OCI-LY7 (cell line): ENCODE measurements at regions not wholly inside any gene's neighbourhood (a gene's known extent, or its start where the extent isn't known, plus 50 kb on each side); places are given as distances from the start of the nearest gene placed in this dataset.

ENCODE experiments used
- EZH2phosphoT487 ChIP-seq: fragments of 200-600 bp; sonication (generic); IDR thresholded peaks from 2 replicates; pipeline ENCODE4 v1.6.1; 2018; ENCODE audit warnings: low read depth, borderline replicate concordance, mild to moderate bottlenecking, mixed run types, antibody characterized with exemption, low read length, moderate library complexity, mixed read lengths
- TF ChIP-seq, protein P1 (sequence below): fragments of 200-600 bp; sonication (generic); conservative IDR thresholded peaks from 2 replicates; pipeline ENCODE4 v1.5.1; 2014; ENCODE audit warnings: mild to moderate bottlenecking, antibody characterized with exemption, low read length, moderate library complexity, mixed read lengths

DNA sequence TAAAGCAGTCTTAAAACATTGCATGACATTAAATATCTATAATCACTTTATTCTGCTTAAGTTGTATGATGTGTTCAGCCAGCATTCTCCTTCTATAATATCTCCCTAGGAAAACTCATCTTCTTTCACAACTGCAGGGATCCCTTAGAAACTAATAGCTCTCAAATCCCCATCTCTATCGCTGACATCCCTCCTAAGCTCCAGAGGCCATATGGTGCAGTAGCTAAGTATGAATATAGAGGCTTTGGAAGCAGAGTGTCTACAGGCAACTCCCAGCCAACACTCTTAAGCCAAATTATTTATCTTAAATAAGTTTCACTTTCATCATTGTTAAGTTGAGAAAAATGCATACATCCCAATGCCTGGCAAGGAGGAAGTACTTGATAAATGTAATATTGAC, 349.5 kb upstream of the MIR17HG start:
- TF ChIP-seq, protein P1, sequence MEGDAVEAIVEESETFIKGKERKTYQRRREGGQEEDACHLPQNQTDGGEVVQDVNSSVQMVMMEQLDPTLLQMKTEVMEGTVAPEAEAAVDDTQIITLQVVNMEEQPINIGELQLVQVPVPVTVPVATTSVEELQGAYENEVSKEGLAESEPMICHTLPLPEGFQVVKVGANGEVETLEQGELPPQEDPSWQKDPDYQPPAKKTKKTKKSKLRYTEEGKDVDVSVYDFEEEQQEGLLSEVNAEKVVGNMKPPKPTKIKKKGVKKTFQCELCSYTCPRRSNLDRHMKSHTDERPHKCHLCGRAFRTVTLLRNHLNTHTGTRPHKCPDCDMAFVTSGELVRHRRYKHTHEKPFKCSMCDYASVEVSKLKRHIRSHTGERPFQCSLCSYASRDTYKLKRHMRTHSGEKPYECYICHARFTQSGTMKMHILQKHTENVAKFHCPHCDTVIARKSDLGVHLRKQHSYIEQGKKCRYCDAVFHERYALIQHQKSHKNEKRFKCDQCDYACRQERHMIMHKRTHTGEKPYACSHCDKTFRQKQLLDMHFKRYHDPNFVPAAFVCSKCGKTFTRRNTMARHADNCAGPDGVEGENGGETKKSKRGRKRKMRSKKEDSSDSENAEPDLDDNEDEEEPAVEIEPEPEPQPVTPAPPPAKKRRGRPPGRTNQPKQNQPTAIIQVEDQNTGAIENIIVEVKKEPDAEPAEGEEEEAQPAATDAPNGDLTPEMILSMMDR, result no peak
- TF ChIP-seq EZH2phosphoT487, result no peak
